Tibial nerve (tissue), 4 donors: ENCODE measurements at regions not wholly inside any gene's neighbourhood (a gene's known extent, or its start where the extent isn't known, plus 50 kb on each side); places are given as distances from the start of the nearest gene placed in this dataset.

Experiments
- EP300 ChIP-seq, 2 donors: sonication (generic); formaldehyde crosslinking; IDR thresholded peaks; one replicate each; pipeline ENCODE4 v1.6.1; 2017; ENCODE audit warnings: antibody characterized with exemption in 2 of 2, mild to moderate bottlenecking in 1 of 2
- POLR2A ChIP-seq, 2 donors: fragments of 450-650 bp; IDR thresholded peaks; one replicate each; pipeline ENCODE4 v1.6.1; 2017; ENCODE audit warnings: antibody characterized with exemption in 2 of 2, mild to moderate bottlenecking in 2 of 2, moderate library complexity in 2 of 2
- TF ChIP-seq, protein P1 (sequence below), 5 experiments: fragments of 200-600 bp in 3 of 5; fragments of 450-650 bp in 2 of 5; sonication (generic) in 3 of 5; IDR thresholded peaks; one replicate each; pipeline ENCODE4 v1.5.1; 2016 to 2019; ENCODE audit warnings: antibody characterized with exemption in 5 of 5, mild to moderate bottlenecking in 3 of 5, moderate library complexity in 2 of 5

GRCh38 chr9:30845136-30845535 is 1539.3 kb upstream of the ACO1 start:
- TF ChIP-seq, protein P1, sequence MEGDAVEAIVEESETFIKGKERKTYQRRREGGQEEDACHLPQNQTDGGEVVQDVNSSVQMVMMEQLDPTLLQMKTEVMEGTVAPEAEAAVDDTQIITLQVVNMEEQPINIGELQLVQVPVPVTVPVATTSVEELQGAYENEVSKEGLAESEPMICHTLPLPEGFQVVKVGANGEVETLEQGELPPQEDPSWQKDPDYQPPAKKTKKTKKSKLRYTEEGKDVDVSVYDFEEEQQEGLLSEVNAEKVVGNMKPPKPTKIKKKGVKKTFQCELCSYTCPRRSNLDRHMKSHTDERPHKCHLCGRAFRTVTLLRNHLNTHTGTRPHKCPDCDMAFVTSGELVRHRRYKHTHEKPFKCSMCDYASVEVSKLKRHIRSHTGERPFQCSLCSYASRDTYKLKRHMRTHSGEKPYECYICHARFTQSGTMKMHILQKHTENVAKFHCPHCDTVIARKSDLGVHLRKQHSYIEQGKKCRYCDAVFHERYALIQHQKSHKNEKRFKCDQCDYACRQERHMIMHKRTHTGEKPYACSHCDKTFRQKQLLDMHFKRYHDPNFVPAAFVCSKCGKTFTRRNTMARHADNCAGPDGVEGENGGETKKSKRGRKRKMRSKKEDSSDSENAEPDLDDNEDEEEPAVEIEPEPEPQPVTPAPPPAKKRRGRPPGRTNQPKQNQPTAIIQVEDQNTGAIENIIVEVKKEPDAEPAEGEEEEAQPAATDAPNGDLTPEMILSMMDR (IDR thresholded peaks at IDR 0.05) = no peak
- TF ChIP-seq EP300 (IDR thresholded peaks at IDR 0.05) (no peak), POLR2A (IDR thresholded peaks at IDR 0.05) (no peak)
